Peyer's patch (tissue), 4 donors: ENCODE measurements at regions not wholly inside any gene's neighbourhood (a gene's known extent, or its start where the extent isn't known, plus 50 kb on each side); places are given as distances from the start of the nearest gene placed in this dataset.

Source experiments
- DNase-seq, 3 donors: peaks; one replicate each; pipeline ENCODE4 v3.0.0-alpha.2; 2017 to 2019
- H3K27ac ChIP-seq, 4 donors: fragments of 200-600 bp; sonication (generic); one replicate each; pipeline ENCODE4 v1.5.1; 2016 to 2019
- H3K27me3 ChIP-seq, 2 donors: fragments of 200-600 bp; sonication (generic); one replicate each; pipeline ENCODE4 v1.5.1; 2019
- H3K36me3 ChIP-seq, 3 donors: fragments of 200-600 bp; sonication (generic); one replicate each; pipeline ENCODE4 v1.5.1; 2016 to 2019
- H3K4me1 ChIP-seq, 4 donors: fragments of 200-600 bp; sonication (generic); one replicate each; pipeline ENCODE4 v1.5.1; 2016 to 2019
- H3K4me3 ChIP-seq, 4 donors: fragments of 200-600 bp; sonication (generic); 1 replicate in 3 of 4; 2 replicates in 1 of 4; pipeline ENCODE4 v1.5.1; 2016 to 2019; ENCODE audit warnings: mild to moderate bottlenecking in 1 of 4
- H3K9me3 ChIP-seq, 4 donors: fragments of 200-600 bp; sonication (generic); one replicate each; pipeline ENCODE4 v1.5.1; 2016 to 2019; ENCODE audit warnings: mild to moderate bottlenecking in 1 of 4
- POLR2A ChIP-seq, 2 donors: fragments of 450-650 bp; IDR thresholded peaks; one replicate each; pipeline ENCODE4 v1.5.1; 2017; ENCODE audit warnings: antibody characterized with exemption in 2 of 2, mild to moderate bottlenecking in 2 of 2, moderate library complexity in 2 of 2
- TF ChIP-seq, protein P1 (sequence below), 6 experiments: fragments of 450-650 bp in 4 of 6; fragments of 200-600 bp in 2 of 6; sonication (generic) in 1 of 6; IDR thresholded peaks; one replicate each; pipeline ENCODE4 v1.5.1; 2017 to 2019; ENCODE audit warnings: antibody characterized with exemption in 6 of 6, mild to moderate bottlenecking in 3 of 6, moderate library complexity in 1 of 6

- Histone ChIP-seq H3K4me3 (no peak overlapping the region), H3K27me3 (no peaks in the 10 kb centered on the region), H3K27ac (peak overlapping the region in 1 of 4 donors; percentile 7), H3K36me3 (no peaks in the 10 kb centered on the region), H3K9me3 (no peaks in the 10 kb centered on the region), H3K4me1 (peaks cover 0 to 5% (median 0%) of the 10 kb centered on the region in 4 donors)
- TF ChIP-seq, protein P1, sequence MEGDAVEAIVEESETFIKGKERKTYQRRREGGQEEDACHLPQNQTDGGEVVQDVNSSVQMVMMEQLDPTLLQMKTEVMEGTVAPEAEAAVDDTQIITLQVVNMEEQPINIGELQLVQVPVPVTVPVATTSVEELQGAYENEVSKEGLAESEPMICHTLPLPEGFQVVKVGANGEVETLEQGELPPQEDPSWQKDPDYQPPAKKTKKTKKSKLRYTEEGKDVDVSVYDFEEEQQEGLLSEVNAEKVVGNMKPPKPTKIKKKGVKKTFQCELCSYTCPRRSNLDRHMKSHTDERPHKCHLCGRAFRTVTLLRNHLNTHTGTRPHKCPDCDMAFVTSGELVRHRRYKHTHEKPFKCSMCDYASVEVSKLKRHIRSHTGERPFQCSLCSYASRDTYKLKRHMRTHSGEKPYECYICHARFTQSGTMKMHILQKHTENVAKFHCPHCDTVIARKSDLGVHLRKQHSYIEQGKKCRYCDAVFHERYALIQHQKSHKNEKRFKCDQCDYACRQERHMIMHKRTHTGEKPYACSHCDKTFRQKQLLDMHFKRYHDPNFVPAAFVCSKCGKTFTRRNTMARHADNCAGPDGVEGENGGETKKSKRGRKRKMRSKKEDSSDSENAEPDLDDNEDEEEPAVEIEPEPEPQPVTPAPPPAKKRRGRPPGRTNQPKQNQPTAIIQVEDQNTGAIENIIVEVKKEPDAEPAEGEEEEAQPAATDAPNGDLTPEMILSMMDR (IDR thresholded peaks at IDR 0.05): no peak
- TF ChIP-seq POLR2A (IDR thresholded peaks at IDR 0.05): no peak
- no peak for DNase-seq
Observed at GRCh38 chr9:89751079-89751825, 146.4 kb downstream of the GADD45G start.

- no peak overlapping the region for H3K4me3 ChIP-seq
- no peak for DNase-seq
- no peaks in the 10 kb centered on the region for H3K36me3 ChIP-seq
- peaks cover 0 to 5% (median 0%) of the 10 kb centered on the region in 4 donors for H3K4me1 ChIP-seq
- H3K27me3 ChIP-seq: no peaks in the 10 kb centered on the region
- H3K9me3 ChIP-seq: no peaks in the 10 kb centered on the region
- H3K27ac ChIP-seq: no peak overlapping the region
- TF ChIP-seq, protein P1 (IDR thresholded peaks at IDR 0.05): no peak
- no peak for TF ChIP-seq POLR2A (IDR thresholded peaks at IDR 0.05)
Observed at GRCh38 chr9:89752154-89752553, 147.3 kb downstream of the GADD45G start.

DNA sequence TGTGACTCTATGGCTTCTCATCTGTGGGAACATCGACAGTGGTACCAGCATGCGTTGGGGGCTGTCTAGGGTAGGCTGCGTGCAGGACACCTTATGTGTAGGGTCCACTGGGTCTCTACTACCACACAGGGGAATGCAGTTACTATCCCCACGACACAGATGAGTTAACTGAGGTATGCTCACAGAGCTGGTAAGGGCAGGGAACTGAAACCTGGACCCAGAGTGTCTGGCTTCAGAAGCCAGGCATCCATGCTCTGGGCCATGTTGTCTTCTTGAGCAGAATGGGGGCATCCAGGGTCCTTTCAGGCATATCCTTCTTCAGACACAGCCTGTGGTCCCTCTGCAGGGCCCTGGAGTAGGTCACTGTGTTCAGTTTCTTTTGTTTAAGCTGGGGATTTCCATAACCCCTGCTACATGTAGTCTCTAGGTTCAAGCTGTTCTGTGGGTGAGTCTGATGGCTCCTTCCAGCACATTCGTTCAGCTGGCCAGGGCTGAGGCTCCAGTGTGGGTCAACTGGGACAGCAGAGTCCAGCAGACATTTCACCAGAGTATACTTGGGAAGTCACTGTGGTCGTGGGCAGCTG, 148.8 kb downstream of the GADD45G start:
- H3K36me3 ChIP-seq: no peaks in the 10 kb centered on the region
- H3K4me1 ChIP-seq: peaks cover 0 to 5% (median 0%) of the 10 kb centered on the region in 4 donors
- TF ChIP-seq POLR2A (IDR thresholded peaks at IDR 0.05): no peak
- TF ChIP-seq, protein P1 (IDR thresholded peaks at IDR 0.05): no peak
- H3K9me3 ChIP-seq: no peaks in the 10 kb centered on the region
- H3K4me3 ChIP-seq: no peak overlapping the region
- no peak for DNase-seq
- no peak overlapping the region for H3K27ac ChIP-seq
- no peaks in the 10 kb centered on the region for H3K27me3 ChIP-seq

- TF ChIP-seq, protein P1 (IDR thresholded peaks at IDR 0.05): no peak
- TF ChIP-seq POLR2A (IDR thresholded peaks at IDR 0.05): no peak
- peaks cover 0 to 5% (median 0%) of the 10 kb centered on the region in 4 donors for H3K4me1 ChIP-seq
- no peak for DNase-seq
Observed at GRCh38 chr9:89754193-89754592, 149.4 kb downstream of the GADD45G start.

GRCh38 chr9:89755821-89756220, 151.0 kb downstream of the GADD45G start:
- TF ChIP-seq, protein P1 (IDR thresholded peaks at IDR 0.05): no peak
- no peak for TF ChIP-seq POLR2A (IDR thresholded peaks at IDR 0.05)
- no peak for DNase-seq
- H3K27me3 ChIP-seq: no peaks in the 10 kb centered on the region
- H3K4me3 ChIP-seq: no peak overlapping the region
- H3K27ac ChIP-seq: no peak overlapping the region
- peaks cover 0 to 5% (median 0%) of the 10 kb centered on the region in 4 donors for H3K4me1 ChIP-seq
- H3K9me3 ChIP-seq: no peaks in the 10 kb centered on the region
- no peaks in the 10 kb centered on the region for H3K36me3 ChIP-seq

More at GRCh38 chr9:89754193-89754592, 149.4 kb downstream of the GADD45G start:
- Histone ChIP-seq H3K4me3 (no peak overlapping the region), H3K27ac (no peak overlapping the region), H3K27me3 (no peaks in the 10 kb centered on the region), H3K9me3 (no peaks in the 10 kb centered on the region), H3K36me3 (no peaks in the 10 kb centered on the region)
